Right forelimb (tissue), 1 donor: ENCODE measurements at regions not wholly inside any gene's neighbourhood (a gene's known extent, or its start where the extent isn't known, plus 50 kb on each side); places are given as distances from the start of the nearest gene placed in this dataset.

Source experiments
- DNase-seq: peaks from one replicate; pipeline ENCODE4 v3.0.0-alpha.2; 2018

DNA sequence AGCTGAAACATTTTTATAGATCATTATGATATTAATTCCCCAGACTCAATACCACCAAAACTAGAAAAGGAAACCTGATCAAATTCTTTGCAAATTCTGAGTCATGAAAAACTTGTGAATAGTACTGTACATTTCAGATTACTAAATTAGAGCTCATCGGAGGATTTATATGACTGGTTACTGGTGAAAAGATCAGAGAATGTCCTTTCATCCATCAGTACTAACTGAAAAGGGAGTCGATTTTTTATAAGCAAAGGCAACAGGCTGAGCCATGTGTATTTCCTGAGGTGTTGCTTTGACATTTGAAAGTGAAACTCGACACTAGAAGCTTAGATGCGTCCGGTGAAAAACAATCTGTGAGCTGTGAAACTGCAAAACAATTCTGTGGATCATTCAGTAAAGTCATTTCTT, 155.7 kb downstream of the TNFSF18 start:
- no peak for DNase-seq

DNA sequence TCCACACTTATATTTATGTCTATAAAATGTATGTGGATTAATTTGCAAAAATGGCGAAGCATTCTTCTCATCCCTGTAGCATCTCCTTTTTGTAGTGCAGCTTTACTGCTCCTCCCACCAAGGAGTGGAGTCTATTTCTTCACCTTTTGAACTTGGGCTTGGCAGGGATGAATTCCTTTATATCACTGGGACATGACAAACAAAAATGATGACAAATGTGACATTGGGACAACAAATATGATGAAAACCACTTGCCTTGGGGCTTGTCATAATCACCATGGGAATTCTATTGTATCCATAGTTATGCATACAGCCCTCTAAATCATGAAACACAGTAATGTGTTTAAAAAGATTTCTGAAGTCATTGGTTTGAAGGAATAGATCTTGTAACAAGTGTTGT, 155.0 kb downstream of the TNFSF18 start:
- DNase-seq, result no peak

DNA sequence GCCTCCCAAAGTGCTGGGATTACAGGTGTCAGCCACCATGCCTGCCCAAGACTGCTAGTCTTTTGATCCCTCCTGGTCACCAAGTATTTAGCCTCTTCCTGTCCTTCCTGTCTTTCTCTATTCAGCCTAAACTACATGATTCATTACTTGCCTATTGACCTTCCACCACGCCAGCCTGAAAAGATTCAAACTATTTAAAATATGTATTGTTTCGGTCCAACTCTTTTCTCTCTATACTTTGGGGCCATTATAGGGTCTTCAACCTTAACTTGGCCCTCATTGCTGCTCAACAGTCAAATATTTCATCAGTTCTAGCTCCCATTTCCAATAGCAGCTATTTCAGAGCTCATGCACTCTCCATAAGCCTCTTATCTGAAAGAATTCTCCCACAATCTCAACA, 153.0 kb downstream of the TNFSF18 start:
- DNase-seq, result no peak

DNA sequence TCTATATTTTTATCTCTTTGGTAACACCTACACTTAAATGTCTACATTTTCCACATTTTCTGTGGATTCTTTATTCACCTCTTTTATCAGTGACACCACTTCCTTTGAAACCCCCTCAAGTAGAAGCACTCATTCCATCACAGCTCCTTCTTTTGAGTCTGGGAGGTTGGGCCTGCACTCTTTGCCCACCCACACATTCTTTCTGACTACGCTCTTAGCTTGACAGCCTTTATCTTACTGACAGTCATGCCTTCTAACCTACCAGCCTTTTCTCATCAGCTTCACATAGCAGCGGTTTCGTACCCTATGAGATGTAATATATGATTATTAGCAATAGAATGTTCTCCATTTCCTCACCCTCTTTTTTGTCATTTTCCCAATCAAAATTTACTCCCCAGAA, 151.9 kb downstream of the TNFSF18 start:
- DNase-seq, result no peak

DNA sequence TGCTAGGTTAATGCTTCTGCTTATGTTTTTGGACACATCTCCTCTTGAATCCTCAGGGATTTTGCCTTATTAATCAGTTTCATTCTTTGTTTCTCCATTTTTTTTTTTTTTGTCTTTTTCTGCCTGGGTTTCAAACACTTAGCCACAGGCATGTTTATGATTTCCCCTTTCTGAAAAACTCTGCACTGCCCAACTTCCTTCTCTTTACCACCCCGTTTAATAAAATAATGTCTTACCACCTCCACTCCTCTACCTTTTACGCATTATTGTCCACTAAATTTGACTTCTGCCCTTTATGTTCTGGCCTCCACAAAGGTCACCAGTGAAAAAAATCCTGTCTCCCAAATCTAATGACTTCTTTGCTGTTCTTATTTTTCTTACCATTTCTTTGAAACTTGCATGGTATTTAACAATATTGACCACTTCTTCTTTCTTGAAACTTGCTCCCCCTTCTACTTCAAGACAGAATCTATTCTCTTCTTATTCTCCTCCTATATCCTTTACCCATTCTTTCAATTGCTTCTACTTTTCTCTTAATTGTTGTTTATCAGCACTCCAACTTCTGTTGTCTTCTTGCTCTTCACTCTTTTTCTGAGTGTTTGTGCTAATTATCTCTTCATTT, 150.3 kb downstream of the TNFSF18 start:
- no peak for DNase-seq

DNA sequence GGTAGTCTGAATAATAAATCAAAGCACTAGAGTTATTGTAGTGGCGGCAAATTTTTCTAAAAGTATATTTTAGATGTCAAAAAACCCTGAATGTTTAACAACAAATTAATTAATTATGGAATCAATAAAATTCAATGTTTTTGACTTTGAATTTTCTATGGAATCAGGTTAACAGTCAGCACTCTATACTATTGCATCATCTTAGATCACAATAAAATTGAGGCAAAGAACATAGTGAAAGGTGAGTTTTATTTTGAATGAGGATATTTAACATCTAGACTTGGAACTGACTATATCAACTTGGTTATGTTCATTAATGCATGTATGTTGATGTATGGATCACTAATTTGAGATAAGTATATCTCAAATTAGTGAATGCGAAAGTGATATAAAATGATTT, 148.5 kb downstream of the TNFSF18 start:
- no peak for DNase-seq

DNA sequence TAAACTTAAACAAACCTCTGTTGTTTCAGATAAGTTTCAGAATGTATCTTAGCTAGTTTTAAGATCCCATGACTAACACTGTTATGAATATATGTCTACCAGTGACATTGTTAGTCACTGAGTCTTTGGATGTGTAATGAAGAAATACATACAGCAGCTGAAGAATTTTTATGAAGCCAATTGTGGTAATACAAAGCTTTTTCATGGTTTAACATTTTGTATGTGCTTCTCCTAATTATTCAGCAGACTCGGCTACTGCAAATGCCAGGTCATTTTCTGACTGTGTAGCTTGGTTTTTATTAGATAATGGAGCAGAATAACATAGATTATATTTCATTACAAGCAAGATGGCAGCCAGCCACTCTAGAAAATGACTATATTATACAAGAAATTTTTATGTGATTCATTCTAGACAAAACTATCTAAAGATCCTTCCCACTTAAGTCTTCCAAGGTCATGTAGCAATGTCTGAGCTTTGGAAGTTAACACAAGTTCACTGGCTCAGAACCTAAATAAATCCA, 147.8 kb downstream of the TNFSF18 start:
- DNase-seq, result no peak

DNA sequence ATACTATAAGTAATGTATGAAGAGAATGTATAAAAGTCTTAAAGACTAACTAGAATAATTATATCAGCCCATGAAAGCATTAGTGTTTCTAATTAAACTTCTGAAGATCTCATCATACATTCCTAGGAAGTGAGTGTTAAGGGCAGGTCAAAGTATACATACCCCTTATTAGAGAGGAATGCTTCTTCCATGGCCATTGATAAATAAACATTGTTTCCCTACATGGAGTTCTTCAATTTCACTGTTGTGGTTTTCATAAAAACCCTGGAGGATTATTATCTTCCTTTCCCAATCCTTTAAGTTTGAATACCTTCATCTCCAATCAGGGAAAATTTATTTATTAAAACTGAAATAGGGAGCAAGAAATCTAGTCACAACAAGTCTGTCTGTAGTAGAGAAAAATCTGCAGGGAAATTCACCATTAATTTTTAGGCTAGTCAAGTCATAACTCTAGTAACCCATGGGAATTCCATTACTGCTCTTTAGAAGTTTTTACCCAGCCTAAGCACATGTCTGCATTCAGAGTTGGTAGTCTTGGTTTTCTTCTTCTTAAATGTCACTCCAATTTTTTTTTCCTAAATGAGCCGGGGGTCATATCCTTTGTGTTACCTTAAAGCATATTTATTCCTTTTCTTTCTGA, 147.0 kb downstream of the TNFSF18 start:
- no peak for DNase-seq

DNA sequence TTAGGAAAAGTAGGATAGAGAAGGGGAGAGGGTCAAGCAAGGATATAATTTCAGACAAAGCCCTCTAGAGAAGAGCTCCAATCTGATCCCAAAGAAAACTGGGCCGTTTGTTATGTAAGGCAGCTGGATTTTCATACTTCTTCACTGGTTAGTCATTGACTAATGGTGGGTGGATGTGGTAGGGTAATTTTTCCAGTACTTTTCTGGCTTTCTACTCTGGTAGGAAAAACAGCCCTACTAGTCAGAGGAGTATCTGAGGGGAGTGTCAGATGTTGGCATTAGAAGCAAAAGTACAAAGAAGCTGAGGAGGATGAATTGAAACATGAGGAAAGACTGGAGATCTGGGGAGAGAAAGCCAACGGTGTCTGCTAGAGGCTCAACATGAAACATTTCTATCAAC, 145.3 kb downstream of the TNFSF18 start:
- no peak for DNase-seq

DNA sequence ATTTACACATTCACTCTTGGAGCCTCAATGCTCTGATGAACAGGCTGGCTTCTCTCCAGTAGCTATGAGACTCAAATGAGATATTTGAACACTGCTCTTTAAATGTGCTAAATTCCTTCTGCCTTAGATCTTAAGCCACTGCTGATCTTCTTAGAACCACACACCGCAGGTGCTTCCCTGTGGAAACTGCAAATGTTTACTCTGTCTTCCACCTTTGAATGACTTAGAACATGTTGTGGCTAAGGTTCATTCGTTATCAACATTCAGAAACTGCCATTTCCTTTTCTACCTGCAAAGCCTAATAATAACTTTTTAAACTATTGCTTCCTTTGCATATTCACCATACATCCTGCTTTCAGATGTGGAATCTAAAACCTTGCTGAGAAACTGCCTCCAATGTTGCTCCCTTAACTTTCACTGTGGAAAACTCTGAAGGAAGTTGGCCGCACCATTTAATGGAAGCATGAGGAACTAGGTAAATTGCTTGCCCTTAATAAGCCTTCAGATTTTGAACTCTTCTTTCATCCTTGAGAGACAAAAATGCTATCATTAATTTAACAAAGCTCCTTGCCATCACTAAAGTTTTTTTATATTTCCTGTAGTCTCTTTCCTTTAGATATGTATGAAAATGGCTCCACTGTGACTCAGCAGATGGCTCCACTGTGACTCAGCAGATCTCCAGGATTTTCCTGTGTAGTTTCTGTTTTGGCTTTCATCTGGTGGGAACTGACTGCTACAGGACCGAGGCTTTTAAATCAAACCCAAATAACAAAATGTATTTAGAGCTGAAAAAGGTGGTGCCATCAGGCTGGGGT, 143.8 kb downstream of the TNFSF18 start:
- no peak for DNase-seq

DNA sequence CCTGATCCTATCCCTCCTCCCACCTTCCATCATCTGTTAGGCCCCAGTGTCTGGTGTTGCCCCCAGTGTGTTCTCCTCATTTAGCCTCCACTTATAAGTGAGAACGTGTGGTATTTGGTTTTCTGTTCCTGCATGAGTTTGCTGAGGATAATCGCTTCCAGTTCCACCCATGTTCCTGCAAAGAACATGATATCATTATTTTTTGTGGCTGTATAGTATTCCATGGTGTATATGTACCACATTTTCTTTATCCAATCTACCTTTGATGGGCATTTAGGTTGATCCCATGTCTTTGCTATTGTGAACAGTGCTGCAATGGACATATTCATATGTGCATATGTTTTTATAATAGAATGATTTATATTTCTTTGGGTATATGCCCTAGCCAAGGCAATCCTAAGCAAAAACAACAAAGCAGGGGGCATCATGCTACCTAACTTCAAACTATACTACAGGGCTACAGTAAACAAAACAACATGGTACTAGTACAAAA, 142.9 kb downstream of the TNFSF18 start:
- DNase-seq, result no peak

DNA sequence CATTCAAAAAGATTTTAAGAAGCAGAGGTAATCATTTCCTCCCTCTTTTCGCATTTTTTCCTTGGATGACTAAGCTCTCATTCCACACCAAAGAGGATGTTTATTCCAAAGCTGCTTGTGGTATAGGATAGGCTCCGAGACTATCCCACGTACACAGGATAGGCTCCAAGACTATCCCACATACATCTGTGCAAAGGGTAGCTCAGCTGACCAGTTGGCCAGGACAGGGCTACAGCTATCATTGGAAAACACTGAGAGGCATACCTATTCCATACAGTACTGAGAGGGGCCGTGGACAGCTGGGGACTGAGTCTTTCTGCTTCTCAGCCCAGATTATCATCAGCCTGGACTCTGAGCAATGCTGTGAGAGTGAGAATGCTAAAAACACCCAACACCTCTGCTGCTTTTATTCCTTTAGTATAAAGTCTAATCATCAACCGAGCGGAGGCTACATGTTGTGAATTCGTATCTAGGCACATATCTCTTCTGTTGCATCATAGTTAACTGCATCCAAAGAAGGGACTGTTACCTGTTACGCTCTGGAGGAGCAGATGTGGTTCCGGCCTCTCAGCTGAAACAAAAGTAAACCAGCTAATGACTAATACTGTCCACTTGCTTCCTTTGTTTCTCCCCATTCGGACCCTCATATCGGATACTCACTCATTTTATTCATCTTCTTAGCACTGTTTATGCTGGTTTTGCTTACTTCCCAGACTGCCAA, 141.0 kb downstream of the TNFSF18 start:
- no peak for DNase-seq

DNA sequence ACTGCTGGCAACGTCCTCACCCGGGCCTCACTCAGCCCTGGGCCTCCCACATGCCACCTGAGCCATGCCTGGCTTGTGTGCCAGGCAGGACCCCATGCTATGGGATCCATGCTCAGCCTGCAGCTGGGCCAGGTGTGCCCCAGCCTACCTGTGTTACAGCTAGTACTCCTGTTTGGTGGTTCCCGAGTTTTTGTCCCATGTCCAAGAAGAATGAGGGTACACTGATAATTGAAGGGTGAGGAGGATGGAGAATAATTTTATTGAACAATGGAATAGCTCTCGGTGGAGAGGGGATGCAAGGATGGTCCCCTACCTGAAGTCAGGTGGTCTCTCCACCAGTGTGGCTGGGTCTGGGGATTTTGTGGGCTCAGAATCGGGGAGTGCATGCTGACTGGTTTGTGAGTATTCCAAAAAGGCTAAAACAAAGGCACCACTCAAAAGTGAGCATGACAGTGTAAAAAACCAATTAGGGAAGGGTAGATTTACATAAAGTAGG, 137.9 kb downstream of the TNFSF18 start:
- DNase-seq, result no peak

DNA sequence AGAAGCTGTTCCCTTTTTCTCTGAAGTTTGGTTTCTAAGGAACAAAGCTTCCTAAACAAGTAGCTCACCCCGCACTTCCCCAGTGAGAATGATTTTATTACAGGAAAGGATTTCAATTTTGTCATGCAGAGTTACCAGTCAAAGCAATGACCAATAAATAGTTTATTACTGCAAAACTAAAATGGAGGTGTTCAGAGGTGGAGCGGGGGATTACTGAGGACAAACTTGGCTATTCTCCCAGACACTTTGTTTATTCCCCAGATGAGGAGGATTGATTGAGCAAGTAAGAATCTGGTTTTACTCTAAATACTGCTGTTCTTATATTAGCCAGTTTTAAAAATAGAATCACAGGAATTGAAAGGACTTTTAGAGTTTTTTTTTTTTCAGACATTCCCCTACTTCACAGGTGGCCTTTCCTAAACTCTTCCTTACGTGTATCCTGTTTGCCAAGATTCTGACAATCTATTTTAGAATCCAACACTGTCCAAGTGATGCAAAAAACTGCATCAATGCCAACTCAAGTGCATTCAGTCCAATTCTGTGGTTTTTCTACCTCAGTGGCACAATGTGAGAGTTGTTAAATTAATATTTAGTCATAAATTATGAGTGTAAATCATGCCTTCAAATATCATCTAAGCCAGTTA, 136.1 kb downstream of the TNFSF18 start:
- no peak for DNase-seq

DNA sequence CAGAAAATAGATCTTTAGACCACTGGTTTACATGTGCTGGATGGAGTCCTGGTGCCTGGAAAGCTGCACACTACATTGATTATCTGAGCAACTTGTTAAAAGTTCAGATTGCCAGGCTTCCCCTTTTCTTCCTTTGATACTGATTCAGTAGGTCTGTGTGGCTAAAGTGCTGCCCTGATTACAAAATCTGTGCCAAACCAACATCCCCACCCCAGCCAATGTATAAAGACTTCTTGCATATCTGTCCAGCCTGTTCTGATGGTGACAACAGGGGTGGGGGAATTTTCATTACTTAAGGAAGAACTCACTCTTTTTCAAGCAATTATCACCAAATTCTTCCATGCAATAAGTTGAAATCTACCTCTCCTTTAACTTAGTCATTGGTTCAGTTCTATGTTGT, 135.5 kb downstream of the TNFSF18 start:
- DNase-seq, result no peak

DNA sequence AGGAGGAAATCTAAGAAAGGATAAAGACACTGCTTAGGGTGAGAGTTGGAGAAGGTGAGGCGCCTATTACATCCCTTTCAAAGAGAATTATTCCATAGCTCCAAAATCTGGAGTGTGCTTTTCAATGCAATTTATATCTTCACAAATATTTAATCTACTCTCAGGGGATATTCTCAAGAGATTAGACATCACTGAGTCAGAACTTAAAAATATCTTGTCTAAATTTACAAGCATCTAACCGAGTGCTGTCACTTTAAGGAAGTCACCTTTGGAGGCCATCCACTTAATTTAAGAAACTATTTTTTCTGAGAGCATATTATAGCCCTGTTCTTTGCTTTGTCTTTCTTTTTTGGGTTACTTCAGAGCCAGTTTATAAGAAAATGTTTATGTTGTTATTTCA, 134.6 kb downstream of the TNFSF18 start:
- DNase-seq, result no peak

DNA sequence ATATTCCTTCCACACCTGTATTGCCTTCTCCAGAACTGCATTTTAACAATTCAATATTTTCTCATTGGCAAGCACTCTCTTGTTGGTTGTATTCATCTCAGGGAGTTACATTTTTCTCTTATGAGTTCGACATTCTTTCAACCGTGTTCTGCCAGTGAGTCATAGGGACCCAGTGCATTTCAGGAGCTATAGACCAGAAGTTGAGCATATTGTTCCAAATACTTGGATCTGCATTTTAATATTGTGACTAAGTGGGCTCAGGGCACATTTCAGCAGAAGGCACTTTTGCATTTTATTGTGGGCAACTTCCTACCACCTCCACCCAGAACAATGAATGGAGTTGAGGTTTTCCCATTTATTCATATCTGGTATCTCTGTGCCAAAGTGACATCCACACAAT, 132.8 kb downstream of the TNFSF18 start:
- no peak for DNase-seq

DNA sequence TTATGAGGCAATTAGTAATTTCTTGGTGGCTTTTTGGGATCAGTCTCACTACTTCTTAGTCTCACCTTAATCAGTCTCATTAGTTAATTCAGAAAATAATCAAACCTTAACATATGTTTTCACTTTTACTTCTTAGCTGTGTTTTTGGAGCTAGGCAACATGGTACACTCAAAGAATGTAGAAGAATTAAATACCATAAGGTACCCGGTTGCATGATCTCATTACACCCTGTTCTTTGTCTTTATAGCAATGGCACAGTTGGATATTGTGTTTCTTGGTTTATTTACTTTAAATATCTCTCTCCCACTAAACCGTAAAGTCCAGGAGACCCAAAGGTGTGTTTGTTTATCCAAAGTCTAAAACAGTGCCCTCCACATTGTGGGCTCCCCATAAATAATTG, 132.3 kb downstream of the TNFSF18 start:
- no peak for DNase-seq

DNA sequence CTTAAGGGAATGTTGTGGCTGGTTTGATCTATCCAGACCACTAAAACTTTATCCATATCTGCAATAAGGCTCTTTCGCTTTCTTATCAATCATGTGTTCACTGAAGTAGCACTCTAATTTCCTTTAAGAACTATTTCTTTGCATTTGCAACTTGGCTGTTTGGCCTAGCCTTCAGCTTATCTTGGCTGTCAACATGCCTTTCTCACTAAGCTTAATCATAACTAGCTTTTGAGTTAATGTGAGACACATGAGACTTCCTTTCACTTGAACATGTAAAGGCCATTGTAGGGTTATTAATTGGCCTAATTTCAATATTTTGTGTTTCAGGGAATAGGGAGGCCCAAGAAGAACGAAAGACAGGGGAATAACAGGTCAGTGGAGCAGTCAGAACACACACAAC, 124.7 kb downstream of the TNFSF18 start:
- DNase-seq, result no peak

DNA sequence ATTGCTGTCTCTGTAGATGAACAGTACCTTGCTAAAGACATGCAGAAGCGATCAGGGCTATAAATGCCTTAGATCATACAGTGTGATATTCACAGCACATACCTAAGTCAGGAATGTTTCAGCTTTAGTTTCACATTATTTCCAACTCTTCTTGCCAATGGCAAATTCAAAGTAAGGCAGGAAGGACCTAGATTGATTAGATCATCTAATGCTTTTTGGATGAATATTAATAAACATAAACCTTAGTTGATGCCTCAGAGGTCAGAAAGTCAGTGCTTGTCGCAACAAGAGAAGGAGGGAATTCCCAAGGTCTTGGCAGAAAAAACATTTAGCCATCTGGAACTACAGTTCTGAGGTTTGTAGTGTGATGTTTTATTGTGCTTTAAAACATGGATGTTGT, 122.3 kb downstream of the TNFSF18 start:
- no peak for DNase-seq

DNA sequence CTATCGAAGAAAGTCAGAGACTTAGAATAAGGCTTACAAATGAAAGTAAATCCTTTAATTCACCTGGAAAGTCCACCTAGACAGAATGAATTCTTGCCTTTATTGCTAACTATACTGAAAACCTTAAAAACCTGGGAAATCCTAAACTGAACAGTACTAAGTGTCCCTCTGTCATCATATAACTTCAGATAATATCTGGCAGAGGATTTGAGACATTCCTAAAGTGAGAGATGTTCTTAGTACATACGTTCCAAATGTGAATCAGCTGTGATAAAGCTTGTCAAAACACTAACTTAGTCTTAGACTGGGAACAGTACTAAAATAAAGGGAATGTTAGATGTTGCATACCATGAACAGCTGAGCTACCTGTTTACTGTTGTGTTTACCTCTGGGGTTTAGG, 121.7 kb downstream of the TNFSF18 start:
- DNase-seq, result no peak

DNA sequence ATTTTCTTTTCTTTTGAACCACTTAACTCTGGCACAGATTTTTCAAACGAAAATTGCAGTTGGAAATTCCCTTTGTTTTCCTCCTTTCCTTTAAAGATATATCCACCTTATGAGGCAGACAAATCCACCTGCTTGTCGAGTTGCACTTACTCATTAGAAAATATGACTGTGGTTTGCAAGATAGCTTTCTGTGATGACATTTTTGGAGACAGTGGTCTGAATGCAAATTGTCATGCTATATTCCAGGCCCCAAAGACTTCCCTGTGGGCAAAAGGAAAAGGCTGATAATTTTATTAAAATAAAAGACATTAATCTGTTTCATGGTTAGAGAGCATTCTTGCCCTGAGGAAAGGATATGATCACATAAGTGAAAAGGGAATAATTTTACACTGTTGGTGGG, 120.6 kb downstream of the TNFSF18 start:
- DNase-seq, result no peak

DNA sequence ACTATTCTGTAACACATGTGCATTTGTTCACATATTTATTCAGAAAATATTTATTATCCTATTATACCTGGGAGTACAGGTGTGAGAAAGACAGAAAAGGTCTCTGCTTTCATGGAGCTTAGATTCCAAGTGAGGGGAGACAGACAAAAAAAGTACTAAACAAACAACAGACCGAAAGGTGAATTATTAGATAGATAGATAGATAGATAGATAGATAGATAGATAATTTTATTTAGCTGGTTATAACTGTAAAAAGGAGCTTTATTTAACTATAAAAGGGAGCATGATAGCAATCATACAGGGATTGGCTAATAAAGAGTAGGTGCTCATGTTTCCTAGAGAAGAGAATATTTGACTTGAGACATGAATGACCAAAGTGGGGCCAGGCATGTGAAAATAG, 119.4 kb downstream of the TNFSF18 start:
- no peak for DNase-seq
